GM12878 (cell line): ENCODE measurements at regions not wholly inside any gene's neighbourhood (a gene's known extent, or its start where the extent isn't known, plus 50 kb on each side); places are given as distances from the start of the nearest gene placed in this dataset.

Experiments
- ATAC-seq: fragments of 200-7000 bp; cut with Tn5 transposase; 3 replicates; pipeline ENCODE4 v1.9.1; 2020; ENCODE audit warnings: mild to moderate bottlenecking, moderate library complexity
- BruUV-seq: library from RNA; stranded (reverse); fragments of 400-500 nt; replicated peaks from 2 replicates; lab custom pipeline; 2021; lab: Mats Ljungman, UMichigan
- CTCF ChIA-PET: fragments of 300-600 bp; sonication (Branson Sonifier 250); formaldehyde crosslinking; extraction: SDS; loops from one replicate; lab custom pipeline; 2021; ENCODE audit warnings: inconsistent platforms; lab: Yijun Ruan, JAX
- POLR2A ChIA-PET: fragments of 350-600 bp; formaldehyde crosslinking; extraction: SDS; loops from one replicate; lab custom pipeline; 2021; ENCODE audit warnings: inconsistent platforms; lab: Charles Lee
- RAD21 ChIA-PET: fragments of 300-600 bp; sonication (Branson Sonifier 250); formaldehyde crosslinking; loops from one replicate; lab custom pipeline; 2023; ENCODE audit warnings: antibody characterized with exemption; ENCODE audit not compliant: unreplicated experiment; lab: Charles Lee
- SMC1A ChIA-PET: fragments of 300-600 bp; sonication (Branson Sonifier 250); formaldehyde crosslinking; loops from one replicate; lab custom pipeline; 2023; ENCODE audit not compliant: unreplicated experiment, uncharacterized antibody; lab: Charles Lee
- DNase-seq: peaks from one replicate; pipeline ENCODE4 v3.0.0-alpha.2; 2011; ENCODE audit warnings: low read depth, low spot score
- FAIRE-seq: peaks from 3 replicates; lab custom pipeline; 2011; peaks lifted over from hg19 to GRCh38; lab: Jason Lieb, UNC
- H2AFZ ChIP-seq: 2 replicates; pipeline ENCODE4 v1.6.0; 2011; ENCODE audit warnings: low read depth, low read length, control low read depth; ENCODE audit not compliant: control insufficient read depth
- H3K27ac ChIP-seq: 2 replicates; pipeline ENCODE4 v1.5.1; 2011; ENCODE audit warnings: control low read depth; ENCODE audit not compliant: control insufficient read depth, insufficient read depth
- H3K27me3 ChIP-seq, 2 experiments: replicated peaks in 1 of 2; 2 replicates each; pipeline versions ENCODE4 v1.6.0 to v1.6.1; 2011; ENCODE audit warnings: low read length in 1 of 2; ENCODE audit not compliant: control insufficient read depth in 2 of 2, insufficient read depth in 2 of 2
- H3K36me3 ChIP-seq, 2 experiments: 2 replicates each; pipeline ENCODE4 v1.5.1; 2011; ENCODE audit warnings: low read length in 1 of 2; ENCODE audit not compliant: control insufficient read depth in 2 of 2, insufficient read depth in 2 of 2
- H3K4me1 ChIP-seq: 2 replicates; pipeline ENCODE4 v1.6.1; 2011; ENCODE audit warnings: mild to moderate bottlenecking, low read length, moderate library complexity, mixed read lengths; ENCODE audit not compliant: control insufficient read depth, insufficient read depth
- H3K4me2 ChIP-seq: 2 replicates; pipeline ENCODE4 v1.6.0; 2011; ENCODE audit warnings: control low read depth; ENCODE audit not compliant: control insufficient read depth, insufficient read depth
- H3K4me3 ChIP-seq: fragments of 200-600 bp; sonication (generic); 2 replicates; pipeline ENCODE4 v1.5.1; 2016
- H3K79me2 ChIP-seq: 2 replicates; pipeline ENCODE4 v1.6.0; 2011; ENCODE audit warnings: low read length; ENCODE audit not compliant: control insufficient read depth, insufficient read depth
- H3K9ac ChIP-seq: 2 replicates; pipeline ENCODE4 v1.8.0; 2011; ENCODE audit warnings: low read length, control low read depth, mixed read lengths; ENCODE audit not compliant: control insufficient read depth, insufficient read depth
- H3K9me3 ChIP-seq: replicated peaks from 3 replicates; pipeline ENCODE4 v1.5.1; 2011; ENCODE audit warnings: mild to moderate bottlenecking, low read length; ENCODE audit not compliant: control insufficient read depth, insufficient read depth
- H4K20me1 ChIP-seq: 2 replicates; pipeline ENCODE4 v1.6.0; 2011; ENCODE audit not compliant: control insufficient read depth, insufficient read depth
- CUX1 ChIP-seq: IDR thresholded peaks from 2 replicates; pipeline ENCODE4 v1.6.1; 2012; ENCODE audit warnings: improper control_type of control experiment, low read depth, low read length; ENCODE audit not compliant: insufficient replicate concordance
- E2F4 ChIP-seq: IDR thresholded peaks from 2 replicates; pipeline ENCODE4 v1.6.1; 2012; ENCODE audit warnings: low read depth, low read length, improper control_type of control experiment
- GABPA ChIP-seq: IDR thresholded peaks from 2 replicates; pipeline ENCODE4 v1.6.1; 2014; ENCODE audit warnings: antibody characterized with exemption, low read depth, mild to moderate bottlenecking, inconsistent platforms
- IKZF1 ChIP-seq: fragments of 450-650 bp; conservative IDR thresholded peaks from 2 replicates; pipeline ENCODE4 v1.6.1; 2017; ENCODE audit warnings: antibody characterized with exemption, mild to moderate bottlenecking
- IRF4 ChIP-seq: IDR thresholded peaks from 2 replicates; pipeline ENCODE4 v1.6.1; 2011; ENCODE audit warnings: low read depth, low read length
- KLF5 ChIP-seq: fragments of 450-650 bp; IDR thresholded peaks from 2 replicates; pipeline ENCODE4 v1.6.1; 2014; ENCODE audit warnings: mild to moderate bottlenecking; ENCODE audit not compliant: partially characterized antibody
- MTA3 ChIP-seq: IDR thresholded peaks from 2 replicates; pipeline ENCODE4 v1.6.1; 2012; ENCODE audit warnings: low read length, inconsistent platforms, borderline replicate concordance
- NRF1 ChIP-seq: conservative IDR thresholded peaks from 2 replicates; pipeline ENCODE4 v1.6.1; 2011; ENCODE audit warnings: mild to moderate bottlenecking, low read depth, low read length, improper control_type of control experiment
- RB1 ChIP-seq: fragments of 450-650 bp; formaldehyde crosslinking; IDR thresholded peaks from 2 replicates; pipeline ENCODE4 v1.6.1; 2017; ENCODE audit warnings: mild to moderate bottlenecking, borderline replicate concordance
- RELB ChIP-seq: fragments of 450-650 bp; IDR thresholded peaks from 2 replicates; pipeline ENCODE4 v1.6.1; 2017; ENCODE audit warnings: low read depth, mild to moderate bottlenecking, moderate library complexity
- RUNX3 ChIP-seq: IDR thresholded peaks from 2 replicates; pipeline ENCODE4 v1.6.1; 2012; ENCODE audit warnings: low read length, inconsistent platforms
- SUZ12 ChIP-seq: fragments of 200-600 bp; sonication (generic); IDR thresholded peaks from one replicate; pipeline ENCODE4 v1.6.1; 2018; ENCODE audit warnings: antibody characterized with exemption, mild to moderate bottlenecking; ENCODE audit not compliant: unreplicated experiment
- ZBED1 ChIP-seq: IDR thresholded peaks from 2 replicates; pipeline ENCODE4 v1.6.1; 2016; ENCODE audit warnings: borderline replicate concordance
- ZNF217 ChIP-seq: fragments of 450-650 bp; IDR thresholded peaks from 2 replicates; pipeline ENCODE4 v1.6.1; 2017; ENCODE audit warnings: antibody characterized with exemption, mild to moderate bottlenecking
- ZNF24 ChIP-seq: fragments of 450-650 bp; IDR thresholded peaks from 2 replicates; pipeline ENCODE4 v1.6.1; 2017; ENCODE audit warnings: antibody characterized with exemption, mild to moderate bottlenecking
- in situ Hi-C: fragments of 300-500 bp; cut with MboI; formaldehyde crosslinking; loops from 9 replicates; pipeline ENCODE4 v1.14.3; 2018; ENCODE audit warnings: mixed read lengths
- intact Hi-C: fragments of 100-400 bp; cut with micrococcal nuclease; formaldehyde crosslinking; loops from one replicate; pipeline ENCODE4 v1.14.2; 2022; ENCODE audit not compliant: unreplicated experiment

DNA sequence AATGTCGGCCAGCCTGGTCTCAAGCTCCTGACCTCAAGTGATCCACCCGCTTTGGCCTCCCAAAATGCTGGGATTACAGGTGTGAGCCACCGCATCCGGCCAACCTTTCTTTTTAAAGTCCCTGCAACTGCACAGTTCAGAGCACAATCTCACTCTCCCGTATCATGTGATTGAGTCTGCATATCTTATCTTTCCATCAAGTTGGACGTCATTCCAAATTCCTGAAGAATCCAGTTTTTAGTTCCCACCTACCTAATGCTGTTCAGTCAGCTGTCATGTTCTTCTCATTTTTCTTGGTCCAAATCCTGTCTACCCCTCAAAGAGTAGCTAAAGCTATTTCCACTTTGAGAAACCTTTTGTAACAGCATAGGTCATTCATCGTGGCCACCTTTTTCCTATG is 110.8 kb upstream of the FBXO11 start (continued):
- TF ChIP-seq RELB (no peak), NRF1 (no peak), GABPA (no peak), MTA3 (no peak), E2F4 (no peak)

- Histone ChIP-seq H4K20me1 (no peaks in the 10 kb centered on the region), H3K27ac (no peak overlapping the region), H2AFZ (no peak overlapping the region), H3K79me2 (no peaks in the 10 kb centered on the region), H3K27me3 (no peaks in the 10 kb centered on the region), H3K9me3 (no peaks in the 10 kb centered on the region), H3K36me3 (no peaks in the 10 kb centered on the region), H3K9ac (no peak overlapping the region), H3K4me1 (no peaks in the 10 kb centered on the region), H3K4me3 (no peak overlapping the region), H3K4me2 (no peak overlapping the region)
- ATAC-seq (no peak), DNase-seq (no peak), FAIRE-seq (no peak)
- RAD21 ChIA-PET = no interaction called here
- CTCF ChIA-PET = interaction anchor here (0.9 kb wide), 1 partner anchor 160 kb away, joined by 3 read pairs; no protein-coding TSS in a partner anchor
- intact Hi-C loops (no loop called here), in situ Hi-C loops (no loop called here)
- no TSS peak for BruUV-seq
- SMC1A ChIA-PET = no interaction called here
- POLR2A ChIA-PET = no interaction called here
- TF ChIP-seq E2F4 (no peak), IRF4 (no peak), ZNF24 (no peak), RB1 (no peak), CUX1 (no peak), IKZF1 (no peak), KLF5 (no peak), RUNX3 (no peak), MTA3 (no peak), ZBED1 (no peak), SUZ12 (no peak), ZNF217 (no peak)
Observed at GRCh38 chr2:48018480-48018879, 112.2 kb upstream of the FBXO11 start.
